Lower leg skin (tissue), 3 donors: ENCODE measurements at regions not wholly inside any gene's neighbourhood (a gene's known extent, or its start where the extent isn't known, plus 50 kb on each side); places are given as distances from the start of the nearest gene placed in this dataset.

Experiments
- POLR2A ChIP-seq, 2 donors: fragments of 450-650 bp; IDR thresholded peaks; one replicate each; pipeline ENCODE4 v1.6.1; 2016 to 2017; ENCODE audit warnings: antibody characterized with exemption in 2 of 2, mild to moderate bottlenecking in 1 of 2, moderate library complexity in 1 of 2
- TF ChIP-seq, protein P1 (sequence below), 3 donors: fragments of 450-650 bp; IDR thresholded peaks; one replicate each; pipeline ENCODE4 v1.5.1; 2016; ENCODE audit warnings: antibody characterized with exemption in 3 of 3, mild to moderate bottlenecking in 3 of 3, moderate library complexity in 2 of 3

DNA sequence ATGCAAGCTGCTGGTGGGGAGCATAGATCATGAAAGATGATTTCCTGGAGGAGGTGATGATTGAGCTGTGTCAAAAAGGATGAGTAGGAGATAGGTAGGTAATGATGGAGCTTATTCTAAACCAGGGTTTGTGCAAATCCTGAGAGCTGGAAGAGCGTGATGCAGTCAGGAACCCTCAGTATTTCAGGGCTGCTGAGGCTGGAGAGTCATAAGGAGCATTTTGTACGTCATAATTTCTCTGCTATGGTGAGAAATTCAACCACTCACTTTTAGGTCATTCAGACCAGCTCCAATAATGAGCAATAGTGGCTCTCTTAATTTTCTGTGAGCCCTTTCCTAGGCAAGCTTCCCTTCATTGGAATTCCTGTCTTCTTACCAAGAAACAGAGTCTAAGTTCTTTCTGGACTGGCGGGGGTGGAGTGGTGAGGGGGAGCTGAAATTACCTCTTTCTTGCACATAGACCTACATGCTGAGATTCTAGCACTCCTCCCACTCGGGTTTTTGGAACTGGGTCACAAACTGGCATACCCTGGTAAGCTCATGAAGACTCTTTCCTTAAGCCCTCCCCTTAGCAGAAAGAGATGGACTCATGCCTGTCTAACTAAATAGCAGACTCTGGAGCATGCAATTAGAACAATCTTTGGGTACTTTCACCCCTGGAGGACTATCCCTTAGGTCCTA is 62.2 kb upstream of the MYCBP2 start:
- TF ChIP-seq, protein P1, sequence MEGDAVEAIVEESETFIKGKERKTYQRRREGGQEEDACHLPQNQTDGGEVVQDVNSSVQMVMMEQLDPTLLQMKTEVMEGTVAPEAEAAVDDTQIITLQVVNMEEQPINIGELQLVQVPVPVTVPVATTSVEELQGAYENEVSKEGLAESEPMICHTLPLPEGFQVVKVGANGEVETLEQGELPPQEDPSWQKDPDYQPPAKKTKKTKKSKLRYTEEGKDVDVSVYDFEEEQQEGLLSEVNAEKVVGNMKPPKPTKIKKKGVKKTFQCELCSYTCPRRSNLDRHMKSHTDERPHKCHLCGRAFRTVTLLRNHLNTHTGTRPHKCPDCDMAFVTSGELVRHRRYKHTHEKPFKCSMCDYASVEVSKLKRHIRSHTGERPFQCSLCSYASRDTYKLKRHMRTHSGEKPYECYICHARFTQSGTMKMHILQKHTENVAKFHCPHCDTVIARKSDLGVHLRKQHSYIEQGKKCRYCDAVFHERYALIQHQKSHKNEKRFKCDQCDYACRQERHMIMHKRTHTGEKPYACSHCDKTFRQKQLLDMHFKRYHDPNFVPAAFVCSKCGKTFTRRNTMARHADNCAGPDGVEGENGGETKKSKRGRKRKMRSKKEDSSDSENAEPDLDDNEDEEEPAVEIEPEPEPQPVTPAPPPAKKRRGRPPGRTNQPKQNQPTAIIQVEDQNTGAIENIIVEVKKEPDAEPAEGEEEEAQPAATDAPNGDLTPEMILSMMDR (IDR thresholded peaks at IDR 0.05) = no peak
- no peak for TF ChIP-seq POLR2A (IDR thresholded peaks at IDR 0.05)
